Psoas muscle (tissue), 7 donors: ENCODE measurements at regions not wholly inside any gene's neighbourhood (a gene's known extent, or its start where the extent isn't known, plus 50 kb on each side); places are given as distances from the start of the nearest gene placed in this dataset.

Experiments used
- ATAC-seq, 4 donors: fragments of 200-7000 bp; cut with Tn5 transposase; one replicate each; pipeline ENCODE4 v1.9.1; 2020; ENCODE audit warnings: moderate library complexity in 3 of 4, mild to moderate bottlenecking in 2 of 4
- DNase-seq, 2 donors: peaks; one replicate each; pipeline ENCODE4 v3.0.0-alpha.2; 2020
- H3K27ac ChIP-seq: fragments of 200-600 bp; one replicate; pipeline ENCODE4 v1.8.0; 2022
- H3K27me3 ChIP-seq, 3 donors: fragments of 200-600 bp in 1 of 3; one replicate each; pipeline versions ENCODE4 v1.6.1 to v1.8.0; 2013 to 2022; ENCODE audit warnings: low read length in 2 of 3, mild to moderate bottlenecking in 2 of 3, moderate library complexity in 1 of 3; ENCODE audit not compliant: insufficient read depth in 3 of 3
- H3K36me3 ChIP-seq, 2 donors: fragments of 200-600 bp in 1 of 2; one replicate each; pipeline versions ENCODE4 v1.6.1 to v1.8.0; 2013 to 2022; ENCODE audit warnings: low read depth in 1 of 2, mild to moderate bottlenecking in 1 of 2, moderate library complexity in 1 of 2; ENCODE audit not compliant: insufficient read depth in 1 of 2
- H3K4me1 ChIP-seq: fragments of 200-600 bp; one replicate; pipeline ENCODE4 v1.8.0; 2022
- H3K4me3 ChIP-seq: fragments of 200-600 bp; one replicate; pipeline ENCODE4 v1.8.0; 2022; ENCODE audit warnings: mild to moderate bottlenecking
- H3K9me3 ChIP-seq: fragments of 200-600 bp; one replicate; pipeline ENCODE4 v1.8.0; 2022
- WGBS, 3 donors: extraction: QIAGEN DNeasy Blood & Tissue Kit; methylation state at CpG; one replicate each; pipeline versions ENCODE4 v1.1.6 to v1.1.7; 2013; 5-methylcytosine and 5-hydroxymethylcytosine counted together
- intact Hi-C, 2 donors: fragments of 100-400 bp; cut with DNase I; formaldehyde crosslinking; loops; one replicate each; pipeline versions ENCODE4 v1.11.0 to v1.14.2; 2022
- TF ChIP-seq, protein P1 (sequence below): fragments of 200-600 bp; IDR thresholded peaks from one replicate; pipeline ENCODE4 v1.8.0; 2022; ENCODE audit warnings: antibody characterized with exemption
- donor health status: healthy with polysubstance abuse.
- donor health status: DM: no; HTN: no; CAD: no; lungs with moderate emphysema.
- donor health status: Bipolar disorder and iron deficiency.
- donor health status: healthy.
- donor health status: DM: yes; HTN: yes; CAD: no.
- donor health status: DM: no; HTN: no; CAD: no.
- donor health status: DM: yes; HTN: yes; CAD: no.

GRCh38 chr2:234608946-234609345 lies 112.1 kb upstream of the ARL4C start:
- intact Hi-C loops: no loop called here
- TF ChIP-seq, protein P1, sequence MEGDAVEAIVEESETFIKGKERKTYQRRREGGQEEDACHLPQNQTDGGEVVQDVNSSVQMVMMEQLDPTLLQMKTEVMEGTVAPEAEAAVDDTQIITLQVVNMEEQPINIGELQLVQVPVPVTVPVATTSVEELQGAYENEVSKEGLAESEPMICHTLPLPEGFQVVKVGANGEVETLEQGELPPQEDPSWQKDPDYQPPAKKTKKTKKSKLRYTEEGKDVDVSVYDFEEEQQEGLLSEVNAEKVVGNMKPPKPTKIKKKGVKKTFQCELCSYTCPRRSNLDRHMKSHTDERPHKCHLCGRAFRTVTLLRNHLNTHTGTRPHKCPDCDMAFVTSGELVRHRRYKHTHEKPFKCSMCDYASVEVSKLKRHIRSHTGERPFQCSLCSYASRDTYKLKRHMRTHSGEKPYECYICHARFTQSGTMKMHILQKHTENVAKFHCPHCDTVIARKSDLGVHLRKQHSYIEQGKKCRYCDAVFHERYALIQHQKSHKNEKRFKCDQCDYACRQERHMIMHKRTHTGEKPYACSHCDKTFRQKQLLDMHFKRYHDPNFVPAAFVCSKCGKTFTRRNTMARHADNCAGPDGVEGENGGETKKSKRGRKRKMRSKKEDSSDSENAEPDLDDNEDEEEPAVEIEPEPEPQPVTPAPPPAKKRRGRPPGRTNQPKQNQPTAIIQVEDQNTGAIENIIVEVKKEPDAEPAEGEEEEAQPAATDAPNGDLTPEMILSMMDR: no peak
- no peak for DNase-seq
- Histone ChIP-seq H3K9me3 (no peaks in the 10 kb centered on the region), H3K27me3 (no peaks in the 10 kb centered on the region), H3K27ac (no peak overlapping the region), H3K36me3 (no peaks in the 10 kb centered on the region), H3K4me3 (no peak overlapping the region), H3K4me1 (no peaks in the 10 kb centered on the region)
- ATAC-seq: no peak
- WGBS, 3 donors: 82 to 89% (median 87%) methylated on average over 4 of the region's 4 CpGs

DNA sequence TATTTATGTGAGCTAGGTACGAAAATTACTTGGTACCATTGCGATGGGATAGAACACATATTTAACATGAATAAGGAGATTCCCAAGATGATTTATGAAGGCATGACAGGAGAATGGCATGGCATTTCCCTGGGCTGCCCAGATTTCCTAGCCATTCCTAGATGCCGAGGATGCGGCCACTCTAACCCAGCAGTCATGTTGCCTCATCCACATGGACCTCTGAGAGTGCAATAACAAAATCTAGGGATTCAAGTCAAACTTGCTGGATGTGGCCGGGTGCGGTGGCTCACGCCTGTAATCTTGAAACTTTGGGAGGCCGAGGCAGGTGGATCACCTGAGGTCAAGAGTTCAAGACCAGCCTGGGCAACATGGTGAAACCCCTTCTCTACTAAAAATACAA lies 110.8 kb upstream of the ARL4C start:
- intact Hi-C loops: no loop called here
- Histone ChIP-seq H3K36me3 (no peaks in the 10 kb centered on the region), H3K9me3 (no peaks in the 10 kb centered on the region), H3K27ac (no peak overlapping the region), H3K27me3 (no peaks in the 10 kb centered on the region), H3K4me1 (no peaks in the 10 kb centered on the region), H3K4me3 (no peak overlapping the region)
- ATAC-seq: no peak
- 81 to 84% (median 82%) methylated on average over 8 of the region's 8 CpGs for WGBS, 3 donors
- TF ChIP-seq, protein P1: no peak
- DNase-seq: no peak

- no peak for ATAC-seq
Measured at GRCh38 chr2:234606896-234607295, 110.0 kb upstream of the ARL4C start.

DNA sequence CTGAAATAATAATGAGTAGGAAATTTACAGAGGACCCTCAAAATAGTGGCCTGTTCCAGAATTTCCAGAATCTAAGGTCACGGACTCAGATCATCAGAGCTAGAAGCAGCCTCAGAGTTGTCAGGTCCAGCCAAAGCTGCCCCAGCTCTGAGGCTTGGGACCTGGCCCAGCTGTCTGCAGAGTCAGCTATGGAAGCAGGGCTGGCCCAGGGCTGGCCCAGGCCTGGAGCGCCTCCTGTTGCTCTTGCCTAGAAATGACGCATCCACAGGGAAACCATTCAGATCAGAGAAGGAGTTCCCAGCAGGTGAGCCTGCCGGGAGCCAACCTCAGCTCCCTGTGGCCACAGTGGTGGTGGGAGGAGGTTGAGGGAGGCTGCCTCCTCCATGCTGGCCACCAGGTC lies 106.7 kb upstream of the ARL4C start:
- TF ChIP-seq, protein P1: no peak
- 93 to 97% (median 96%) methylated on average over 4 of the region's 4 CpGs for WGBS, 3 donors
- H3K4me1 ChIP-seq: no peaks in the 10 kb centered on the region
- H3K27ac ChIP-seq: no peak overlapping the region
- H3K4me3 ChIP-seq: no peak overlapping the region
- H3K27me3 ChIP-seq: peaks cover 0 to 2% (median 0%) of the 10 kb centered on the region in 3 donors
- ATAC-seq (no peak), DNase-seq (no peak)
- H3K9me3 ChIP-seq: no peaks in the 10 kb centered on the region
- H3K36me3 ChIP-seq: no peaks in the 10 kb centered on the region
- intact Hi-C loops: no loop called here

More at GRCh38 chr2:234606896-234607295, 110.0 kb upstream of the ARL4C start:
- no peak overlapping the region for H3K4me3 ChIP-seq
- H3K27me3 ChIP-seq: no peaks in the 10 kb centered on the region
- no peak for DNase-seq
- H3K9me3 ChIP-seq: no peaks in the 10 kb centered on the region
- intact Hi-C loops: no loop called here
- H3K4me1 ChIP-seq: no peaks in the 10 kb centered on the region
- WGBS, 3 donors: 78 to 84% (median 82%) methylated on average over 7 of the region's 7 CpGs
- TF ChIP-seq, protein P1: no peak
- no peaks in the 10 kb centered on the region for H3K36me3 ChIP-seq
- H3K27ac ChIP-seq: no peak overlapping the region

DNA sequence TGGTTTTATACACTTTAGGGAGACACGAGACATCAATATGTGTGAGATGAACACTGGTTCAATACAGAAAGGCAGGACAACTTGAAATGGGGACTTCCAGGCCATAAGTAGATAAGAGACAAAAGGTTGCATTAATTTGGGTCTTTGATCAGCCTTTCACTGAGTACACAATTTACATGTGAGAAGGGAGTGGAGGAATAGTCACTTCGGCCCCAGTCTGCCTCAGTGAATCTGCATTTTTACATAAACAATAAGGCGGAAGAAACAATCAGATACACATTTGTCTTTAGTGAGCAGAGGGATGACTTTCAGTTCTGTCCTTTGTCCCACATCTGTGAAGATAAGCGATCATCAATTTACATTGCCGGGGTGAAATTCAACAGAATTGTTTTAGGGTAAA lies 104.3 kb upstream of the ARL4C start:
- H3K27ac ChIP-seq: no peak overlapping the region
- no peaks in the 10 kb centered on the region for H3K4me1 ChIP-seq
- intact Hi-C loops: no loop called here
- H3K36me3 ChIP-seq: no peaks in the 10 kb centered on the region
- no peak for DNase-seq
- no peak overlapping the region for H3K4me3 ChIP-seq
- ATAC-seq: no peak
- TF ChIP-seq, protein P1: no peak
- 78 to 89% (median 83%) methylated on average over 5 of the region's 5 CpGs for WGBS, 3 donors
- H3K27me3 ChIP-seq: peaks cover 0 to 2% (median 0%) of the 10 kb centered on the region in 3 donors
- no peaks in the 10 kb centered on the region for H3K9me3 ChIP-seq
